ENCODE measurements at regions not wholly inside any gene's neighbourhood (a gene's known extent, or its start where the extent isn't known, plus 50 kb on each side); places are given as distances from the start of the nearest gene placed in this dataset.

- Histone ChIP-seq H2AFZ (ENCODE audit: low read length) (no peak overlapping the region), H3K79me2 (ENCODE audit: insufficient read depth, low read length) (no peaks in the 10 kb centered on the region), H3K4me2 (ENCODE audit: low read length) (no peak overlapping the region), H3K9me3 (ENCODE audit: low read length) (no peaks in the 10 kb centered on the region), H3K27me3 (ENCODE audit: insufficient read depth, low read length) (peaks cover 5% of the 10 kb centered on the region; the same call in 1 of the 2 replicates), H3K27ac (ENCODE audit: low read depth, low read length, poor library complexity, severe bottlenecking) (no peak overlapping the region), H3K4me3 (ENCODE audit: low read depth, low read length, poor library complexity, severe bottlenecking) (no peak overlapping the region), H3K9me2 (ENCODE audit: low read depth, low read length) (no peaks in the 10 kb centered on the region), H3K9ac (ENCODE audit: low read length) (no peak overlapping the region), H3K4me1 (ENCODE audit: insufficient read depth, low read length, severe bottlenecking) (no peaks in the 10 kb centered on the region), H4K20me1 (ENCODE audit: insufficient read depth, low read length) (no peaks in the 10 kb centered on the region), H3K36me3 (ENCODE audit: insufficient read depth, low read length) (no peaks in the 10 kb centered on the region), H3F3A (ENCODE audit: insufficient read depth, low read length) (no peaks in the 10 kb centered on the region)
- TF ChIP-seq CTCF (IDR thresholded peaks at IDR 0.05; ENCODE audit: low read length) (no peak), EZH2 (IDR thresholded peaks at IDR 0.05; ENCODE audit: borderline replicate concordance, low read length) (no peak)
Measured at GRCh38 chr20:50426866-50427718, 83.1 kb upstream of the PTPN1 start.

GRCh38 chr20:50427719-50428083 lies 82.5 kb upstream of the PTPN1 start:
- no peaks in the 10 kb centered on the region for H4K20me1 ChIP-seq (ENCODE audit: insufficient read depth, low read length)
- no peaks in the 10 kb centered on the region for H3K4me1 ChIP-seq (ENCODE audit: insufficient read depth, low read length, severe bottlenecking)
- H3K4me2 ChIP-seq (ENCODE audit: low read length), result no peak overlapping the region
- no peak for TF ChIP-seq CTCF (IDR thresholded peaks at IDR 0.05; ENCODE audit: low read length)
- TF ChIP-seq EZH2 (IDR thresholded peaks at IDR 0.05; ENCODE audit: borderline replicate concordance, low read length), result no peak
- no peaks in the 10 kb centered on the region for H3F3A ChIP-seq (ENCODE audit: insufficient read depth, low read length)
- H2AFZ ChIP-seq (ENCODE audit: low read length), result no peak overlapping the region
- H3K27ac ChIP-seq (ENCODE audit: low read depth, low read length, poor library complexity, severe bottlenecking), result no peak overlapping the region
- H3K36me3 ChIP-seq (ENCODE audit: insufficient read depth, low read length), result no peaks in the 10 kb centered on the region
- H3K27me3 ChIP-seq (ENCODE audit: insufficient read depth, low read length), result peaks cover 5% of the 10 kb centered on the region; the same call in 1 of the 2 replicates
- no peak overlapping the region for H3K9ac ChIP-seq (ENCODE audit: low read length)
- H3K9me3 ChIP-seq (ENCODE audit: low read length), result no peaks in the 10 kb centered on the region
- no peaks in the 10 kb centered on the region for H3K79me2 ChIP-seq (ENCODE audit: insufficient read depth, low read length)
- no peaks in the 10 kb centered on the region for H3K9me2 ChIP-seq (ENCODE audit: low read depth, low read length)
- H3K4me3 ChIP-seq (ENCODE audit: low read depth, low read length, poor library complexity, severe bottlenecking), result no peak overlapping the region

GRCh38 chr20:50428097-50428828 lies 81.9 kb upstream of the PTPN1 start:
- Histone ChIP-seq H4K20me1 (ENCODE audit: insufficient read depth, low read length) (no peaks in the 10 kb centered on the region), H3K9ac (ENCODE audit: low read length) (no peak overlapping the region), H3K4me1 (ENCODE audit: insufficient read depth, low read length, severe bottlenecking) (no peaks in the 10 kb centered on the region), H3K4me3 (ENCODE audit: low read depth, low read length, poor library complexity, severe bottlenecking) (no peak overlapping the region), H3K9me3 (ENCODE audit: low read length) (no peaks in the 10 kb centered on the region), H3K4me2 (ENCODE audit: low read length) (no peak overlapping the region), H3K79me2 (ENCODE audit: insufficient read depth, low read length) (no peaks in the 10 kb centered on the region), H3F3A (ENCODE audit: insufficient read depth, low read length) (no peaks in the 10 kb centered on the region), H3K27ac (ENCODE audit: low read depth, low read length, poor library complexity, severe bottlenecking) (no peak overlapping the region), H3K9me2 (ENCODE audit: low read depth, low read length) (no peaks in the 10 kb centered on the region), H3K36me3 (ENCODE audit: insufficient read depth, low read length) (no peaks in the 10 kb centered on the region), H3K27me3 (ENCODE audit: insufficient read depth, low read length) (peaks cover 5% of the 10 kb centered on the region; the same call in 1 of the 2 replicates), H2AFZ (ENCODE audit: low read length) (no peak overlapping the region)
- TF ChIP-seq CTCF (IDR thresholded peaks at IDR 0.05; ENCODE audit: low read length), result no peak
- TF ChIP-seq EZH2 (IDR thresholded peaks at IDR 0.05; ENCODE audit: borderline replicate concordance, low read length), result no peak
